Loucy (cell line): ENCODE measurements at regions not wholly inside any gene's neighbourhood (a gene's known extent, or its start where the extent isn't known, plus 50 kb on each side); places are given as distances from the start of the nearest gene placed in this dataset.
"Not testable (repeated sequence)": the region's sequence is repeated elsewhere in the genome, so short reads cannot be mapped to it uniquely, and the experiment has no call there.

ENCODE experiments used
- H2AFZ ChIP-seq: fragments of 200-600 bp; sonication (generic); 2 replicates; pipeline ENCODE4 v1.6.0; 2016; ENCODE audit warnings: antibody characterized with exemption, mild to moderate bottlenecking, low read length, moderate library complexity
- H3F3A ChIP-seq: fragments of 200-600 bp; 2 replicates; pipeline ENCODE4 v1.6.0; 2016; ENCODE audit warnings: antibody characterized with exemption, low read depth, mild to moderate bottlenecking
- H3K27me3 ChIP-seq: fragments of 200-600 bp; sonication (generic); 2 replicates; pipeline ENCODE4 v1.6.1; 2014; ENCODE audit warnings: low read length, mild to moderate bottlenecking; ENCODE audit not compliant: insufficient read depth, poor library complexity, severe bottlenecking
- H3K36me3 ChIP-seq: fragments of 200-600 bp; sonication (generic); 2 replicates; pipeline ENCODE4 v1.6.1; 2016; ENCODE audit warnings: low read length; ENCODE audit not compliant: insufficient read depth
- H3K4me1 ChIP-seq: fragments of 200-600 bp; sonication (generic); 2 replicates; pipeline ENCODE4 v1.5.1; 2014; ENCODE audit warnings: low read length, mild to moderate bottlenecking; ENCODE audit not compliant: insufficient read depth, poor library complexity, severe bottlenecking
- H3K4me2 ChIP-seq: fragments of 200-600 bp; sonication (generic); 2 replicates; pipeline ENCODE4 v1.6.0; 2014; ENCODE audit warnings: antibody characterized with exemption, low read length, low read depth, mild to moderate bottlenecking; ENCODE audit not compliant: poor library complexity, severe bottlenecking
- H3K4me3 ChIP-seq: fragments of 200-600 bp; sonication (generic); 2 replicates; pipeline ENCODE4 v1.5.1; 2014; ENCODE audit warnings: low read length, mild to moderate bottlenecking, mixed read lengths; ENCODE audit not compliant: poor library complexity, severe bottlenecking
- H3K79me2 ChIP-seq: fragments of 200-600 bp; sonication (generic); 2 replicates; pipeline ENCODE4 v1.6.1; 2014; ENCODE audit warnings: low read length; ENCODE audit not compliant: insufficient read depth
- H3K9ac ChIP-seq: fragments of 200-600 bp; sonication (generic); 2 replicates; pipeline ENCODE4 v1.6.0; 2014; ENCODE audit warnings: mild to moderate bottlenecking, low read depth, low read length, moderate library complexity; ENCODE audit not compliant: poor library complexity, severe bottlenecking
- H3K9me2 ChIP-seq: fragments of 200-600 bp; sonication (generic); replicated peaks from 2 replicates; pipeline ENCODE4 v1.6.1; 2016; ENCODE audit warnings: low read depth, low read length, mixed read lengths
- H3K9me3 ChIP-seq: fragments of 200-600 bp; sonication (generic); 2 replicates; pipeline ENCODE4 v1.6.1; 2014; ENCODE audit warnings: mild to moderate bottlenecking, antibody characterized with exemption, low read length, low read depth; ENCODE audit not compliant: insufficient read depth
- H4K20me1 ChIP-seq: fragments of 200-600 bp; sonication (generic); 2 replicates; pipeline ENCODE4 v1.6.0; 2014; ENCODE audit warnings: antibody characterized with exemption, low read length, mild to moderate bottlenecking; ENCODE audit not compliant: insufficient read depth, poor library complexity, severe bottlenecking
- CTCF ChIP-seq: fragments of 200-600 bp; sonication (generic); conservative IDR thresholded peaks from 2 replicates; pipeline ENCODE4 v1.5.1; 2014; ENCODE audit warnings: mild to moderate bottlenecking, antibody characterized with exemption, low read length
- EZH2phosphoT487 ChIP-seq: fragments of 200-600 bp; IDR thresholded peaks from 2 replicates; pipeline ENCODE4 v1.6.1; 2018; ENCODE audit warnings: antibody characterized with exemption, mild to moderate bottlenecking, moderate library complexity, borderline replicate concordance

- Histone ChIP-seq H3K4me1 (no peaks in the 10 kb centered on the region), H3F3A (no peaks in the 10 kb centered on the region), H2AFZ (no peak overlapping the region), H3K4me3 (no peak overlapping the region), H3K9me2 (no peaks in the 10 kb centered on the region), H3K4me2 (no peak overlapping the region), H3K27me3 (no peaks in the 10 kb centered on the region), H3K9ac (no peak overlapping the region), H3K79me2 (no peaks in the 10 kb centered on the region), H3K36me3 (no peaks in the 10 kb centered on the region), H4K20me1 (no peaks in the 10 kb centered on the region), H3K9me3 (no peaks in the 10 kb centered on the region)
- TF ChIP-seq EZH2phosphoT487 (no peak), CTCF (no peak)
These were observed 171.4 kb upstream of the NABP1 start for GRCh38 chr2:191506515-191506914.

- H3K9me3 ChIP-seq, H3K79me2 ChIP-seq, H3K9me2 ChIP-seq, H3K4me3 ChIP-seq, H3K27me3 ChIP-seq, H4K20me1 ChIP-seq, H3K4me2 ChIP-seq, H2AFZ ChIP-seq, H3K36me3 ChIP-seq, H3K9ac ChIP-seq, H3F3A ChIP-seq, H3K4me1 ChIP-seq: not testable (repeated sequence)
These were observed 170.6 kb upstream of the NABP1 start for GRCh38 chr2:191507252-191507853.

DNA sequence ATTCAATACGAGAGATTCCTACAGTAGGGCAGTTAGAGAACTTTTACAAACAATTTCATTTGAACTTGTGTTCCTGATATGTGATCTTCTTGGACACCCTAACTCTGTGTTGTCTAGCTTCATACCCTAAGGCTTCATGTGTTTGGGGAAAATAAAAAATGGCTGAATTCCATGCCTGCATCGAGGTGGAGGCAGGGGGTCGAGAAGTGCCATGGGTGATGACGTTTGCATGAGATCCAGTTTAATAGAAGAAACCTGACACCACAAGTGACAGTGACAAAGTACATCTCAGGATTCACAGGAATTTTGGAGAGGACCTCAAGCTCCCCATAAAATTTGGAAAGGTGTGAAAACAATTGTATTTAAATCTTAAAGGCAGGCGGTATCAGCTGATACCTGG, 169.2 kb upstream of the NABP1 start:
- TF ChIP-seq CTCF, result no peak
- no peak for TF ChIP-seq EZH2phosphoT487
- H4K20me1 ChIP-seq, result no peaks in the 10 kb centered on the region
- H3K9ac ChIP-seq, result no peak overlapping the region
- H3K4me3 ChIP-seq, result no peak overlapping the region
- H3K4me1 ChIP-seq, result no peaks in the 10 kb centered on the region
- no peaks in the 10 kb centered on the region for H3K27me3 ChIP-seq
- no peaks in the 10 kb centered on the region for H3K36me3 ChIP-seq
- H3K9me2 ChIP-seq, result no peaks in the 10 kb centered on the region
- H2AFZ ChIP-seq, result no peak overlapping the region
- no peak overlapping the region for H3K4me2 ChIP-seq
- no peaks in the 10 kb centered on the region for H3K79me2 ChIP-seq
- H3F3A ChIP-seq, result no peaks in the 10 kb centered on the region
- no peaks in the 10 kb centered on the region for H3K9me3 ChIP-seq

DNA sequence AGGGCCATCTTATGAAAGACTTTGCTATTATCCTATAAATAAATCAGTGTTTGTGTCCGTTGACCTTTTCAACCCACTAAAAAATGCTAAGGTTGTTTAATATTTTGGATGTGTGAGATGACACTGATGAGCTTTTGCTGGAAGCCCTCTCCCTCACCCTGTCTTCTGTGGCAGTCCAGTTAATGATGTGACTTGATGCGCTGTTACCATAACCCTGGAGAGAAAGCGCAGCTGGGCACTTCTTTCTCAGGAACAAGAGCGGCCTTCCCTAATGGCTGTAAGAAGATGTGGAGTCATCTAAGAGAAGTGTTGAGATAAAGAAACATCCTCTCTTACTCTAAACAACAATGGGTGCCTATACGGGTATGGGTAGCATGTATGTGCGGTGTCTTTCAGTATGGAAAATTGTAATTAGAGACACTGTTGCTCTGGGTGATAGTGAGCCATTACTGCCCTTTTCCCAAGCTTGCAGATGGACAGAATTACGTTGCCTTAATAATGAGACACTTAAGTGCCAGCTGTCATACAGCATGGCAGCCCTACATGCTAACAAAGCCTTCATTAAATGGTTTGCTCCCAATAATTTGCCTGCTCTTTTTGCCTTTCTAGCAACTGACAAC, 165.6 kb upstream of the NABP1 start:
- H3K79me2 ChIP-seq, result no peaks in the 10 kb centered on the region
- H3K9me2 ChIP-seq, result no peaks in the 10 kb centered on the region
- no peak overlapping the region for H3K9ac ChIP-seq
- no peaks in the 10 kb centered on the region for H3K36me3 ChIP-seq
- no peak overlapping the region for H3K4me2 ChIP-seq
- H3K9me3 ChIP-seq, result no peaks in the 10 kb centered on the region
- H3F3A ChIP-seq, result no peaks in the 10 kb centered on the region
- TF ChIP-seq EZH2phosphoT487 (no peak), CTCF (no peak)
- no peaks in the 10 kb centered on the region for H4K20me1 ChIP-seq
- no peaks in the 10 kb centered on the region for H3K4me1 ChIP-seq
- H2AFZ ChIP-seq, result no peak overlapping the region
- H3K4me3 ChIP-seq, result no peak overlapping the region
- H3K27me3 ChIP-seq, result no peaks in the 10 kb centered on the region
